CD4-positive, alpha-beta memory T cell (primary cell): ENCODE measurements at regions not wholly inside any gene's neighbourhood (a gene's known extent, or its start where the extent isn't known, plus 50 kb on each side); places are given as distances from the start of the nearest gene placed in this dataset.

ENCODE experiments used
- CTCF ChIA-PET: fragments of 350-600 bp; sonication (Branson Sonifier 250); formaldehyde crosslinking; loops from one replicate; lab custom pipeline; 2021; ENCODE audit warnings: inconsistent platforms; ENCODE audit not compliant: partially characterized antibody; lab: Charles Lee
- POLR2A ChIA-PET: fragments of 350-600 bp; sonication (Branson Sonifier 250); formaldehyde crosslinking; loops from one replicate; lab custom pipeline; 2021; ENCODE audit not compliant: partially characterized antibody; lab: Charles Lee
- DNase-seq, 5 donors: peaks; one replicate each; pipeline versions ENCODE4 v3.0.0 to v3.0.0-alpha.2; 2020 to 2022; ENCODE audit warnings: mixed read lengths in 1 of 5
- H3K27ac ChIP-seq: one replicate; pipeline ENCODE4 v1.7.0; 2013; ENCODE audit warnings: low read depth, low read length
- H3K27me3 ChIP-seq: 2 replicates; pipeline ENCODE4 v1.7.0; 2013; ENCODE audit warnings: mild to moderate bottlenecking, low read length, moderate library complexity; ENCODE audit not compliant: insufficient read depth
- H3K36me3 ChIP-seq: 2 replicates; pipeline ENCODE4 v1.7.0; 2013; ENCODE audit warnings: mild to moderate bottlenecking, low read length, moderate library complexity; ENCODE audit not compliant: insufficient read depth
- H3K4me1 ChIP-seq: 2 replicates; pipeline ENCODE4 v1.7.0; 2013; ENCODE audit warnings: mild to moderate bottlenecking, low read length, moderate library complexity; ENCODE audit not compliant: insufficient read depth
- H3K4me3 ChIP-seq, 2 donors: one replicate each; pipeline ENCODE4 v1.7.0; 2013; ENCODE audit warnings: low read length in 2 of 2, mild to moderate bottlenecking in 1 of 2
- H3K9me3 ChIP-seq, 2 donors: one replicate each; pipeline ENCODE4 v1.7.0; 2013; ENCODE audit warnings: low read length in 2 of 2, control low read depth in 1 of 2; ENCODE audit not compliant: control insufficient read depth in 1 of 2
- H3K27ac Mint-ChIP-seq, 7 donors: one replicate each; pipeline ENCODE4 v1.8.0; 2020 to 2021; ENCODE audit warnings: mixed read lengths in 7 of 7, mild to moderate bottlenecking in 6 of 7, inconsistent platforms in 3 of 7, moderate library complexity in 3 of 7
- H3K27me3 Mint-ChIP-seq, 2 donors: one replicate each; pipeline ENCODE4 v1.8.0; 2020 to 2021; ENCODE audit warnings: mixed read lengths in 2 of 2
- H3K36me3 Mint-ChIP-seq, 2 donors: one replicate each; pipeline ENCODE4 v1.8.0; 2020 to 2021; ENCODE audit warnings: mixed read lengths in 2 of 2, inconsistent platforms in 1 of 2, mild to moderate bottlenecking in 1 of 2
- H3K4me1 Mint-ChIP-seq, 4 donors: one replicate each; pipeline ENCODE4 v1.8.0; 2020 to 2021; ENCODE audit warnings: mixed read lengths in 4 of 4, mild to moderate bottlenecking in 1 of 4
- H3K4me3 Mint-ChIP-seq, 8 donors: one replicate each; pipeline ENCODE4 v1.8.0; 2020 to 2021; ENCODE audit warnings: mixed read lengths in 8 of 8, mild to moderate bottlenecking in 7 of 8, moderate library complexity in 6 of 8, inconsistent platforms in 3 of 8
- H3K9me3 Mint-ChIP-seq, 8 donors: one replicate each; pipeline ENCODE4 v1.8.0; 2020 to 2021; ENCODE audit warnings: mixed read lengths in 8 of 8, mild to moderate bottlenecking in 5 of 8, inconsistent platforms in 3 of 8, moderate library complexity in 1 of 8
- intact Hi-C: fragments of 100-400 bp; cut with micrococcal nuclease; formaldehyde crosslinking; loops from one replicate; pipeline ENCODE4 v1.15.1; 2023

DNA sequence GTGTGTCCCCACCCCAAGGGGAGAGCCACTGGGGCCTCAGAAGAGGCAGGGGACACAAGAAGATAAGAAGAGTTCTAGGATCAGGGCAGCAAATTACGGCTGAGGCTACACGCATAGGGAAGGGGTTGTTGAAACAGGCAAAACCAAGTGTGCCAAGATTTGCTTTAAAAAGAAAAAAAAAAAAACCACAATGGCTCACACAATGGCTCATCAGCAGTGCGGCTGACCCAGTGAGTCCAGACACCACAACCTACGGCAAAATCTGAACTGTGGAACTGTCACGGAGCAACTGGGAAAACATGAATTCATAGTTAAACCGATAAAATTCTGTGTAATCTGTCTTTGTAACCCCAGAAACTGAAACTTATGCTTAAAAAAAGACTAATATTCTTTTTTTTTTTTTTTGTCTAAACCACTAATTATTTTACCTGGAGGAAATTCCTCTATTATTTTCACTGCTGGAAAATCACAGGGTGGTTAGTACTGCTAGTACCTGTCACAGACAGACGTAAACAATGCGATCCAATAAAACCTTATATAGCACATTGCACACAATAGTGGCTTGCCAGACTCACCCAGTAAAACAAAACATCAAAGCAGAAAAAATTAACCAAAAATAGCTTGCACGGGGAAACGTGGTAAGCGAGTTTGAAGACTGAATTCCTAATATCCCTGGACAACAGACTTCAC is 325.4 kb upstream of the TSHZ3 start:
- no peaks in the 10 kb centered on the region for H3K9me3 ChIP-seq
- Mint-ChIP-seq H3K4me3 (no peak overlapping the region), H3K27me3 (no peaks in the 10 kb centered on the region), H3K27ac (no peak overlapping the region), H3K4me1 (no peaks in the 10 kb centered on the region), H3K9me3 (peaks cover 0 to 4% (median 0%) of the 10 kb centered on the region in 8 donors), H3K36me3 (no peaks in the 10 kb centered on the region)
- H3K27me3 ChIP-seq = no peaks in the 10 kb centered on the region
- H3K27ac ChIP-seq = no peak overlapping the region
- no peaks in the 10 kb centered on the region for H3K36me3 ChIP-seq
- intact Hi-C loops = no loop called here
- H3K4me1 ChIP-seq = no peaks in the 10 kb centered on the region
- no peak overlapping the region for H3K4me3 ChIP-seq
- ChIA-PET POLR2A (no interaction called here), CTCF (no interaction called here)
- DNase-seq = no peak

DNA sequence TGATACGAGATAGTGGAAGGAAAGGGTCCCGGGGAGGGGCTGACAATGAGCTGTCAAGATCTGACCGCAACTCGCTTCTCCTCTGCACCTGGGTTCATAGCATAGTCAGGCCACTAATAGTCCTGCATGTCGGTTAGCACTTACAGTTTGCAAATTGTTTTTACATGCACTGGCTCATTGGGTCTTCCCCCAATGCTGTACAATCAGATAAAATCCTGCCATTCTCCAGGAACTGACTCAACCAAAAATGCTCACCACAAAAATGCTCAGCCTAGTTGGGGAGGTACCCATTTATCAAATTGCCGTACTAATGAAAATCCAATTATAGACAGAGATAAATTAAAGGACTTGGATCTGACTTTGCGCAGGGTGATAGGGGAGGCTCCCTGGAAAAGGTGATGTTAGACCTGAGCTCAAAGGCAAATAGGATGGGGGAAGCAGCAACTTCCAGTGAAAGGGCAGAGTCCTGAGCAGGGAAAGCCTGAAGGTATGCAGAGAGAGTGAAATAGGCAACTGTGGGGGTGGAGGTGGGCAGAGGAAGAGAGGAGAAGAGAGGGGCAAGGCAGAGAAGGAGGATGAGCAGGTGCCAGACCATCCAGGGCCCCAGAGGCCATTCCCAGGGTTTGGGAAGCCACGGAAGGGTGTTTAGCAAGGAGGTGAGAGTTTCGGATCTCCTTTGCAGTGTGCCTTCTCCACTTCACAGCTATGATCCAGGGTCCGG is 326.1 kb upstream of the TSHZ3 start:
- ChIA-PET POLR2A (no interaction called here), CTCF (no interaction called here)
- no peak overlapping the region for H3K27ac ChIP-seq
- intact Hi-C loops = no loop called here
- no peaks in the 10 kb centered on the region for H3K4me1 ChIP-seq
- H3K9me3 ChIP-seq = no peaks in the 10 kb centered on the region
- H3K27me3 ChIP-seq = no peaks in the 10 kb centered on the region
- DNase-seq = no peak
- no peaks in the 10 kb centered on the region for H3K36me3 ChIP-seq
- Mint-ChIP-seq H3K4me3 (no peak overlapping the region), H3K27ac (no peak overlapping the region), H3K9me3 (peaks cover 0 to 4% (median 0%) of the 10 kb centered on the region in 8 donors), H3K27me3 (no peaks in the 10 kb centered on the region), H3K36me3 (no peaks in the 10 kb centered on the region), H3K4me1 (no peaks in the 10 kb centered on the region)
- no peak overlapping the region for H3K4me3 ChIP-seq

DNA sequence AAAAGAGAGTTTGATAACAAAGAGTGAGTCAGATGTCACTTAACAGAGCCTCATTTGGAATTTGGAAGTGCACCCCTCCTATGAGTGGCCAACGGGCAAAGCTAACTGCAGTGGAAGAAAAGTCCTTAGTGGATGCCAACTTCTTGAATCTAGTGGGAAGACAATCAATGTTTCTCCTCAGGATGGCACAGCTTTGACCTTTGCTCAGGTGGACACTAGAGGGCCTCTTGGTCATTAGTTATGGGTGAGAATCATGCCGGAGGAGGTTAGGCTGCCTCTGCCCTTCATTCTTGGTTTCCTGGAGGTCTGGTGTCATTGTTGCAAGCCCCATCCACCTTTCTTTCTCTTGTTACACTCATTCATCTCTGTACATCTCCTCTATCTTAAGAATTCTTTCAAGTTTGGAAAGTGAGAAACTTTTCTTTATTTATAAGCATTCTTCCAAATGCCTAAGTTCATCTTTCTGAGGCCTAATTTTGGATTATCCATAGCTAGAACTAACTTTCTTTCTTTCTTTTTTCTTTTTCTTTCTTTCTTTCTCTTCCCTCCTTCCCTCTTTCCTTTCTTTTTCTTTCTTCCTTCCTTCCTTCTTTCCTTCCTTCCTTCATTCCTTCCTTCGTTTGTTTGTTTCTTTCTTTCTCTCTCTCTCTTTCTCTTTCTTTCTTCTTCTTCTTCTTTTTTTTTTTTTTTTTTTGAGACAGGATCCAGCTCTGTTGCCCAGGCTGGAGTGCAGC is 327.2 kb upstream of the TSHZ3 start:
- no peak overlapping the region for H3K27ac Mint-ChIP-seq
- POLR2A ChIA-PET = no interaction called here
- no peaks in the 10 kb centered on the region for H3K36me3 ChIP-seq
- H3K9me3 Mint-ChIP-seq = peaks cover 0 to 4% (median 0%) of the 10 kb centered on the region in 8 donors
- H3K27ac ChIP-seq = no peak overlapping the region
- CTCF ChIA-PET = no interaction called here
- H3K4me1 ChIP-seq = no peaks in the 10 kb centered on the region
- H3K9me3 ChIP-seq = no peaks in the 10 kb centered on the region
- no peak for DNase-seq
- no peak overlapping the region for H3K4me3 ChIP-seq
- intact Hi-C loops = no loop called here
- H3K36me3 Mint-ChIP-seq = no peaks in the 10 kb centered on the region
- H3K4me3 Mint-ChIP-seq = no peak overlapping the region
- H3K4me1 Mint-ChIP-seq = no peaks in the 10 kb centered on the region
- peaks cover 0 to 3% of the 10 kb centered on the region in 2 donors for H3K27me3 Mint-ChIP-seq
- H3K27me3 ChIP-seq = no peaks in the 10 kb centered on the region

GRCh38 chr19:31678421-31678820 is 329.2 kb upstream of the TSHZ3 start:
- DNase-seq = no peak
- POLR2A ChIA-PET = no interaction called here
- no peaks in the 10 kb centered on the region for H3K4me1 Mint-ChIP-seq
- Histone ChIP-seq H3K27ac (no peak overlapping the region), H3K36me3 (no peaks in the 10 kb centered on the region), H3K27me3 (no peaks in the 10 kb centered on the region), H3K4me3 (no peak overlapping the region), H3K4me1 (no peaks in the 10 kb centered on the region), H3K9me3 (no peaks in the 10 kb centered on the region)
- H3K9me3 Mint-ChIP-seq = peaks cover 0 to 1% (median 0%) of the 10 kb centered on the region in 8 donors
- H3K4me3 Mint-ChIP-seq = no peak overlapping the region
- intact Hi-C loops = no loop called here
- H3K27me3 Mint-ChIP-seq = peaks cover 0 to 3% of the 10 kb centered on the region in 2 donors
- H3K27ac Mint-ChIP-seq = no peak overlapping the region
- no peaks in the 10 kb centered on the region for H3K36me3 Mint-ChIP-seq
- CTCF ChIA-PET = no interaction called here

- CTCF ChIA-PET = no interaction called here
- H3K4me3 ChIP-seq = no peak overlapping the region
Observed at GRCh38 chr19:31681121-31681520, 331.9 kb upstream of the TSHZ3 start.

DNA sequence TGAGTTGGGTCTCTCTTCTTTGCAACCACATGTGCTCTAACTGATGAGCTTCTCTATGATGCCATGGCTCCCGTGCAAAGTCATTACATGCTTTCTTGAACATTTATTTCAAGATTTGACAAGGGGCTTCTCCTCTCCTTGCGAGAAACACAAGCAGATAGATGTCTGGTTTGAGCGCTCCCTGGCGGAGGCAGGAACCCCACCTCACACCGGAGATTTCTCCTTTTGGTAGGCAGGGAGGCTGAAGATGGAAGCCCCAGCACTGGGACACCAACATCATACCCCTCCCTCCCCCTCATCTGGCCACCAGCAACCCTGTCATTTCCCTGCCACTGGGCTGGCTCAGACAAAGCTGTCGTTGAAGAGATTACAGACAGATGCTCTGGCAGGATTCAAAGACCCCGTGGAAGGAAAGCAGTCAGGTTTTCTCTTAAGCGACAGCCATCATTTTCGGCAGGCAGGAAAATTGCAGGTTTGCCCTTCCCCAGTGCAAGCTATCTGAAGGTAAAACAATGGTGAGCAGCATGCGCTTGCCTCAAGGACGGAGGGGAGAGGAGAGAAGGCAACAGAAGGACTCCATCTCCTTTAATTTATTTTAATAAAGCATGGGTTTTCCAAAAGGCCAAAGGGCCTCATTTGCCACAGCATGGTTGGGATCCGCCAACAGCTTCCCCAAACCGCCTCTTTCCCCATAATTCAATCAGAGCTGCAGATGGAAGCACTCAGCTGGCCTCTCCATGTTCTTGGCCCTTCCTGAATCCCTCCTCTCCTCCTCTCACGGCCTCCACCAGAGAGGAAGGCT is 344.1 kb upstream of the TSHZ3 start:
- H3K9me3 ChIP-seq = no peaks in the 10 kb centered on the region
- no peaks in the 10 kb centered on the region for H3K36me3 ChIP-seq
- H3K4me1 ChIP-seq = no peaks in the 10 kb centered on the region
- H3K27me3 ChIP-seq = no peaks in the 10 kb centered on the region
- H3K4me3 ChIP-seq = no peak overlapping the region
- Mint-ChIP-seq H3K27ac (no peak overlapping the region), H3K27me3 (peaks cover 2 to 3% of the 10 kb centered on the region in 2 donors), H3K36me3 (no peaks in the 10 kb centered on the region), H3K4me3 (no peak overlapping the region), H3K4me1 (no peaks in the 10 kb centered on the region), H3K9me3 (peaks cover 0 to 4% (median 3%) of the 10 kb centered on the region in 8 donors)
- CTCF ChIA-PET = no interaction called here
- POLR2A ChIA-PET = no interaction called here
- H3K27ac ChIP-seq = no peak overlapping the region
- intact Hi-C loops = no loop called here
- DNase-seq = no peak

More at GRCh38 chr19:31681121-31681520, 331.9 kb upstream of the TSHZ3 start:
- peaks cover 0 to 11% (median 4%) of the 10 kb centered on the region in 8 donors for H3K9me3 Mint-ChIP-seq
- H3K27me3 Mint-ChIP-seq = peaks cover 1 to 3% of the 10 kb centered on the region in 2 donors
- no peak overlapping the region for H3K4me3 Mint-ChIP-seq
- Histone ChIP-seq H3K36me3 (no peaks in the 10 kb centered on the region), H3K27me3 (no peaks in the 10 kb centered on the region), H3K9me3 (no peaks in the 10 kb centered on the region), H3K4me1 (no peaks in the 10 kb centered on the region), H3K27ac (no peak overlapping the region)
- H3K27ac Mint-ChIP-seq = no peak overlapping the region
- intact Hi-C loops = no loop called here
- POLR2A ChIA-PET = no interaction called here
- no peak for DNase-seq
- no peaks in the 10 kb centered on the region for H3K4me1 Mint-ChIP-seq
- H3K36me3 Mint-ChIP-seq = no peaks in the 10 kb centered on the region

DNA sequence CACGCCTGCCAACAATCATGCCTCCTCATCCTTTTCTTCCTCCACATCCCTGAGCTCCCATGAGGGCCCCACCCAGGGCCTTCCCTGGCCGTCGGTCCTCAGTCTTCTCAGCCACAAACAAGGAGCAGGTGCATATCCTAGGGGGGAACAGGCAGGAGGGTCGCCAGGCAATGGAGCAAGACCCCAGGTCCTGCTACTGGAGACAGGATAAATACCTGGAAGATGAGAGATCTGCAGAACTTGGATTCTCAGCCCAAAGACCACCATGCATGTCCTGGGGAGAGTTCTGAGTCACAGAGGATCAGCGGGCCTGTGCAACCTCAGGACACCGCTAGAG is 344.7 kb upstream of the TSHZ3 start:
- no peaks in the 10 kb centered on the region for H3K36me3 ChIP-seq
- DNase-seq = no peak
- no peaks in the 10 kb centered on the region for H3K9me3 ChIP-seq
- Mint-ChIP-seq H3K27ac (no peak overlapping the region), H3K36me3 (no peaks in the 10 kb centered on the region), H3K4me1 (no peaks in the 10 kb centered on the region), H3K9me3 (peaks cover 0 to 4% (median 3%) of the 10 kb centered on the region in 8 donors), H3K4me3 (no peak overlapping the region), H3K27me3 (peaks cover 2 to 3% of the 10 kb centered on the region in 2 donors)
- no peaks in the 10 kb centered on the region for H3K4me1 ChIP-seq
- CTCF ChIA-PET = no interaction called here
- POLR2A ChIA-PET = no interaction called here
- intact Hi-C loops = no loop called here
- H3K27ac ChIP-seq = no peak overlapping the region
- no peak overlapping the region for H3K4me3 ChIP-seq
- no peaks in the 10 kb centered on the region for H3K27me3 ChIP-seq
